ENCODE measurements at regions not wholly inside any gene's neighbourhood (a gene's known extent, or its start where the extent isn't known, plus 50 kb on each side); places are given as distances from the start of the nearest gene placed in this dataset.
"Not testable (repeated sequence)": the region's sequence is repeated elsewhere in the genome, so short reads cannot be mapped to it uniquely, and the experiment has no call there.

DNA sequence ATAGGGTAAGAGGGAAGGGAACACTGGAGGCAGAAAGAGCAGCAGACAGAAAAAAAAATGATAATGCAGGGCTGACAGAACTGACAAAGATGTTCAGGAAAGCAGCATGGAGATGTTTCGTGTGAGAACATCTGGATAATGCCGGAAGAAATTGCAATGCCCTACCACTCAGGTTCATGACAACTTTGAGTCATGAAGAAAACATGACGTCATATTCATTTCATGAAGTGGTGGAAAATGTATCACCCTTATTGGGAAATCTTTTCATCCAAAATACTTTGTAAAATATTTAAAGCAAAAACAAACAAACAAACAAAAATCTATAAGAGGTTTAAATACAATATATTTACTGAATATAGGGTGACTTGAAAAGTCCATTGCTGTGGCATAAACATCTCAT lies 305.4 kb upstream of the IGF1R start:
- DNase-seq (ENCODE audit: low read depth), result no peak
- TF ChIP-seq, protein P1, sequence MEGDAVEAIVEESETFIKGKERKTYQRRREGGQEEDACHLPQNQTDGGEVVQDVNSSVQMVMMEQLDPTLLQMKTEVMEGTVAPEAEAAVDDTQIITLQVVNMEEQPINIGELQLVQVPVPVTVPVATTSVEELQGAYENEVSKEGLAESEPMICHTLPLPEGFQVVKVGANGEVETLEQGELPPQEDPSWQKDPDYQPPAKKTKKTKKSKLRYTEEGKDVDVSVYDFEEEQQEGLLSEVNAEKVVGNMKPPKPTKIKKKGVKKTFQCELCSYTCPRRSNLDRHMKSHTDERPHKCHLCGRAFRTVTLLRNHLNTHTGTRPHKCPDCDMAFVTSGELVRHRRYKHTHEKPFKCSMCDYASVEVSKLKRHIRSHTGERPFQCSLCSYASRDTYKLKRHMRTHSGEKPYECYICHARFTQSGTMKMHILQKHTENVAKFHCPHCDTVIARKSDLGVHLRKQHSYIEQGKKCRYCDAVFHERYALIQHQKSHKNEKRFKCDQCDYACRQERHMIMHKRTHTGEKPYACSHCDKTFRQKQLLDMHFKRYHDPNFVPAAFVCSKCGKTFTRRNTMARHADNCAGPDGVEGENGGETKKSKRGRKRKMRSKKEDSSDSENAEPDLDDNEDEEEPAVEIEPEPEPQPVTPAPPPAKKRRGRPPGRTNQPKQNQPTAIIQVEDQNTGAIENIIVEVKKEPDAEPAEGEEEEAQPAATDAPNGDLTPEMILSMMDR (IDR thresholded peaks at IDR 0.05; ENCODE audit: insufficient read depth, low read length), result no peak
- no peak overlapping the region for H3K4me3 ChIP-seq (ENCODE audit: low read depth, low read length)

DNA sequence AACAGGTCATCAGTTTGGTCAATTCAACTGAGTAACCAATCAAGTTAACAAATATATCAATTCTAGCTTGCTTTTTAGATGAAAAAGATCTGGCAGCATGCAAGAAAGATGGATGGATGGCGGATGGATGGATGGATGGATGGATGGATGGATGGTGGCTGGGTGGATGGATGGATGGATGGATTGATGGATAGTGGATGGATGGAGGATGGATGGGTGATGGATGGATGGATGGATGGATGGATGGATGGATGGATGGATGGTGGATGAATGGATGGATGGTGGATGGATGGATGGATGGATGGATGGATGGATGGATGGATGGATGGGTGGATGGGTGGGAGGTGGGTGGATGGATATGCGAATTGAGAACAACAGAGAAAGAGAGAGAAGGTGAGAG lies 303.7 kb upstream of the IGF1R start:
- DNase-seq (ENCODE audit: low read depth), result no peak
- TF ChIP-seq, protein P1 (IDR thresholded peaks at IDR 0.05; ENCODE audit: insufficient read depth, low read length), result no peak
- H3K4me3 ChIP-seq (ENCODE audit: low read depth, low read length), result no peak overlapping the region

DNA sequence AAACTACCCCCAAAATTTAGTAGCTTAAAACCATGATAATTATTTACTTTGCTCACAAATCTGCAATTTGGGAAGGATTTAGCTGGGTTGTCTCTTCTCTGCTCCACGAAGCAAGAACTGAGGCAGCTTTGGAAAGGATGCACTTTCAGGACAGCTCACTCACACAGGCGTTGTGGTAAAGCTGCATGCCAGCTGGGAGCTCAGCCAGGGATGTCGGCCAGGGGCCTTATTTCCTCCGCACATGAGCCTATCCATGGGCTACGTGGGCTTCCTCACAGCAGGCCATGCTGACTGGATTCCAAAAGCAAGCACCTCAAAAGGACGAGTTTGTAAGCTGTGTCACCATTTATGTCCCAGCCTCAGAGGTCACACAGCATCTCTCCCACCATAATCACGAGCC lies 301.3 kb upstream of the IGF1R start:
- TF ChIP-seq, protein P1 (IDR thresholded peaks at IDR 0.05; ENCODE audit: insufficient read depth, low read length), result no peak
- no peak overlapping the region for H3K4me3 ChIP-seq (ENCODE audit: low read depth, low read length)
- no peak for DNase-seq (ENCODE audit: low read depth)

DNA sequence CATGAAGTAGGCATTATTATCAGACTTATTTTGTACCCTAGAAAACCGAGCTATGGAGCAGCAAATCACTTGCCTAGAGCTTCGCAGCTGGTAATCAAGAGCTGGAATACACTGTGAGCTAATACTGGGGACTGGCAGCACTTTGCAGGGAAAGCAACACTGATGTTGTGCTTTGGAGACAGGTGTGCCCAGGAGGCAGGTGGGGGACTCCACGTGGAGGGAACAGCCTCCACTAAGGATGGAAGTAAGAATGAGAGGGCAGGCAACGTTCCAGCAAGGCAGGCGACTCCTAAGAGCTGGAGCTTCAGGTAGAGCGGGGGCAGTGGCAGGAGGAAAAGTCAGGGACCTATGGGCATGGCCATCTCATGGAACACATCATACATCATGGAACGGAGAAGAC lies 300.5 kb upstream of the IGF1R start:
- H3K4me3 ChIP-seq (ENCODE audit: low read depth, low read length), result no peak overlapping the region
- no peak for DNase-seq (ENCODE audit: low read depth)
- TF ChIP-seq, protein P1 (IDR thresholded peaks at IDR 0.05; ENCODE audit: insufficient read depth, low read length), result no peak

DNA sequence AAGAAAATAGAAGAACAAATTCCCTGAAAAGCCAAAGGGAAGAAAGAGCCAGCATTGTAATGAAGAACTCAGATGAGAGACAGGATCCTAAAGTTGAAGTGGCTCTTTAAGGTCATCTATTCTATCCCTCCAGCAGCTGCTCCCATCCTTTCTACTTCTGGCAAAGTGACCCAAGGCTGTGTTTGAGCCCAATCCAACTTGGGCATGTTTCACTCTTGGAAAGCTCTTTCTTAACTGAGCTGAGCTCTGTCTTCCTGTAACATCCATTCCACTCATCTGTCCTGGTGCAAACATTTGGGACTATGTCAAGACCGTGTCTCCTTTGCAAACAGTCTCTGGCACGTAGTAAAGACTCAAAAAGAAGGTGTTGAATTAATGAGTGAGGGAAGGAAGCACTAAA lies 298.1 kb upstream of the IGF1R start:
- DNase-seq (ENCODE audit: low read depth), result no peak
- TF ChIP-seq, protein P1 (IDR thresholded peaks at IDR 0.05; ENCODE audit: insufficient read depth, low read length), result no peak
- no peak overlapping the region for H3K4me3 ChIP-seq (ENCODE audit: low read depth, low read length)

DNA sequence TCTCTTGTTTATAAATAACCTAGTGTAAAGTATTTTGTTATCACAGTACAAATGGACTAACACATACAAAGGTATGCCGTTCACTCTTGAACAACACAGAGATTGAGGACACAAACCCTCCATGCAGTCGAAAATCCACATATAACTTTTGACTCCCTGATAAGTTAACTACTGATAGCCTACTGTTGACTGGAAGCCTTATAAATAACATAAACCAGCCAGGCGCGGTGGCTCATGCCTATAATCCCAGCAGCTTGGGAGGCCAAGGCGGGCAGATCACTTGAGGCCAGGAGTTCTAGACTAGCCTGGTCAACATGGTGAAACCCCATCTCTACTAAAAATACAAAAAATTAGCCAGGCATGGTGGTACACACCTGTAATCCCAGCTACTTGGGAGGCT lies 290.1 kb upstream of the IGF1R start:
- not testable (repeated sequence) for DNase-seq (ENCODE audit: low read depth); H3K4me3 ChIP-seq (ENCODE audit: low read depth, low read length)

DNA sequence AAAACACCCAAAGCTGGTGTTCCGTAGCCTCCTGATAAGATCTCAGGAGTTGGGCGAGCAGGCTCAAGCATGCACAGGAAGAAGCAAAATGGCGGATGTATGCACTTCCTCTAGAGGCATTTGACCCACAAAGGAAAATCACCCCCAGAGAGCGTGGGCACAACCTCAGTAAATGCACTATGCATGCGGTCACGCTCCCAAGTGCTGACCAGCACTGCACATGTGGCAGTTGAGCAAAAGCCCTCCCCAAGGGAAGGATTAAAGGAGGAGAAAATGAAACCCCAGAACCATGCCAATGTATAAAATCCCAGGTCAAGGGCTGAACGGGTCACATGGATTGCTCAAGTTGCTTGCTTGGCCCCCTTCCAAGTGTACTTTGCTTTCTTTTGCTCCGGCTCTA lies 289.4 kb upstream of the IGF1R start:
- no peak overlapping the region for H3K4me3 ChIP-seq (ENCODE audit: low read depth, low read length)
- DNase-seq (ENCODE audit: low read depth), result no peak
- TF ChIP-seq, protein P1 (IDR thresholded peaks at IDR 0.05; ENCODE audit: insufficient read depth, low read length), result no peak
